ENCODE measurements at regions not wholly inside any gene's neighbourhood (a gene's known extent, or its start where the extent isn't known, plus 50 kb on each side); places are given as distances from the start of the nearest gene placed in this dataset.

DNA sequence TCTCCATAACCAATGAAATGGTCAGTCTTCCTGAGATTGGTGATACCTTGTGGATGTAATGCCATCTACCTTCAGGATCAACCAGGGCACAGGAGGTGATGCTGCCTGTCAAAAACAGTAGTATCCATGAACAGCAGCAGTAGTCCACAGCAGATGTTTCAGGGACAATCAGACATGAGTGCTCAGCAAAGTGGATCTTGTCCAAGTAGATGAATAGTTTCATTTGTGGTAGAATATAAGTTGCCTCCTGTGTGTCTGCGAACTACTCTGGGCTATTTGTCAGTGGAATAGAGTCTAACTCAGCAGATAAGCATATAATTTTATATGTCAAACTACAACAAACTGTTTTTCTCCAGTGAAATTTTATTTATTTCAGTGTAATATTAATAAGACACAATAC is 1860.1 kb upstream of the ACO1 start:
- no peak for TF ChIP-seq EZH2 (IDR thresholded peaks at IDR 0.05; ENCODE audit: borderline replicate concordance, low read depth, low read length, severe bottlenecking)
- no peak for TF ChIP-seq POLR2A (IDR thresholded peaks at IDR 0.05; ENCODE audit: low read depth, low read length)
- TF ChIP-seq CTCF (IDR thresholded peaks at IDR 0.05; ENCODE audit: extremely low read depth in 1 of 2, insufficient read depth in 1 of 2, low read depth in 1 of 2, low read length in 2 of 2), result no peak
